ENCODE measurements at regions not wholly inside any gene's neighbourhood (a gene's known extent, or its start where the extent isn't known, plus 50 kb on each side); places are given as distances from the start of the nearest gene placed in this dataset.

- TF ChIP-seq SMC3 (IDR thresholded peaks at IDR 0.05; ENCODE audit: low read depth, low read length) (no peak), MXI1 (IDR thresholded peaks at IDR 0.05; ENCODE audit: low read depth, low read length) (no peak), CHD2 (IDR thresholded peaks at IDR 0.05; ENCODE audit: low read length, partially characterized antibody) (no peak), POLR2AphosphoS5 (IDR thresholded peaks at IDR 0.05; ENCODE audit: low read depth, low read length) (no peak), MAX (IDR thresholded peaks at IDR 0.05; ENCODE audit: low read depth) (no peak), CTCF (IDR thresholded peaks at IDR 0.05) (no peak), ELF1 (IDR thresholded peaks at IDR 0.05) (no peak), JUND (IDR thresholded peaks at IDR 0.05) (no peak), RXRA (IDR thresholded peaks at IDR 0.05; ENCODE audit: borderline replicate concordance, low read depth) (no peak)
- TF ChIP-seq, protein P1, sequence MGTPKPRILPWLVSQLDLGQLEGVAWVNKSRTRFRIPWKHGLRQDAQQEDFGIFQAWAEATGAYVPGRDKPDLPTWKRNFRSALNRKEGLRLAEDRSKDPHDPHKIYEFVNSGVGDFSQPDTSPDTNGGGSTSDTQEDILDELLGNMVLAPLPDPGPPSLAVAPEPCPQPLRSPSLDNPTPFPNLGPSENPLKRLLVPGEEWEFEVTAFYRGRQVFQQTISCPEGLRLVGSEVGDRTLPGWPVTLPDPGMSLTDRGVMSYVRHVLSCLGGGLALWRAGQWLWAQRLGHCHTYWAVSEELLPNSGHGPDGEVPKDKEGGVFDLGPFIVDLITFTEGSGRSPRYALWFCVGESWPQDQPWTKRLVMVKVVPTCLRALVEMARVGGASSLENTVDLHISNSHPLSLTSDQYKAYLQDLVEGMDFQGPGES (IDR thresholded peaks at IDR 0.05; ENCODE audit: low read depth, low read length): no peak
- TF ChIP-seq, protein P2, sequence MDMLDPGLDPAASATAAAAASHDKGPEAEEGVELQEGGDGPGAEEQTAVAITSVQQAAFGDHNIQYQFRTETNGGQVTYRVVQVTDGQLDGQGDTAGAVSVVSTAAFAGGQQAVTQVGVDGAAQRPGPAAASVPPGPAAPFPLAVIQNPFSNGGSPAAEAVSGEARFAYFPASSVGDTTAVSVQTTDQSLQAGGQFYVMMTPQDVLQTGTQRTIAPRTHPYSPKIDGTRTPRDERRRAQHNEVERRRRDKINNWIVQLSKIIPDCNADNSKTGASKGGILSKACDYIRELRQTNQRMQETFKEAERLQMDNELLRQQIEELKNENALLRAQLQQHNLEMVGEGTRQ (IDR thresholded peaks at IDR 0.05; ENCODE audit: borderline replicate concordance, low read depth, low read length): no peak
Measured at GRCh38 chr7:149633976-149634945, 136.7 kb upstream of the ZNF746 start.
